ENCODE measurements at regions not wholly inside any gene's neighbourhood (a gene's known extent, or its start where the extent isn't known, plus 50 kb on each side); places are given as distances from the start of the nearest gene placed in this dataset.

- no peak for DNase-seq
Measured at GRCh38 chr12:97276661-97277429, 185.8 kb upstream of the RMST start.

GRCh38 chr12:97283297-97283696 lies 179.3 kb upstream of the RMST start:
- no peak for DNase-seq

- DNase-seq = no peak
Measured at GRCh38 chr12:97288531-97288930, 174.1 kb upstream of the RMST start.

- DNase-seq = no peak
Measured at GRCh38 chr12:97292588-97292987, 170.0 kb upstream of the RMST start.

GRCh38 chr12:97293541-97293940 lies 169.1 kb upstream of the RMST start:
- DNase-seq = no peak

GRCh38 chr12:97299847-97300246 lies 162.8 kb upstream of the RMST start:
- no peak for DNase-seq

GRCh38 chr12:97300431-97300830 lies 162.2 kb upstream of the RMST start:
- DNase-seq = no peak

- no peak for DNase-seq
Measured at GRCh38 chr12:97300891-97301290, 161.7 kb upstream of the RMST start.

- DNase-seq = no peak
Measured at GRCh38 chr12:97301576-97301975, 161.0 kb upstream of the RMST start.

GRCh38 chr12:97305651-97306050 lies 157.0 kb upstream of the RMST start:
- DNase-seq = no peak

- no peak for DNase-seq
Measured at GRCh38 chr12:97306147-97306546, 156.5 kb upstream of the RMST start.

GRCh38 chr12:97308576-97309198 lies 153.9 kb upstream of the RMST start:
- no peak for DNase-seq

- no peak for DNase-seq
Measured at GRCh38 chr12:97309921-97310320, 152.7 kb upstream of the RMST start.

- no peak for DNase-seq
Measured at GRCh38 chr12:97312570-97313135, 150.0 kb upstream of the RMST start.

GRCh38 chr12:97313471-97314190 lies 149.0 kb upstream of the RMST start:
- no peak for DNase-seq

GRCh38 chr12:97316321-97316720 lies 146.3 kb upstream of the RMST start:
- DNase-seq = no peak

GRCh38 chr12:97321621-97322020 lies 141.0 kb upstream of the RMST start:
- DNase-seq = no peak

GRCh38 chr12:97322388-97322787 lies 140.2 kb upstream of the RMST start:
- no peak for DNase-seq

- no peak for DNase-seq
Measured at GRCh38 chr12:97323154-97323553, 139.4 kb upstream of the RMST start.

GRCh38 chr12:97324471-97324870 lies 138.1 kb upstream of the RMST start:
- no peak for DNase-seq

- no peak for DNase-seq
Measured at GRCh38 chr12:97335115-97335514, 127.5 kb upstream of the RMST start.

GRCh38 chr12:97336900-97337751 lies 125.5 kb upstream of the RMST start:
- DNase-seq = no peak

- no peak for DNase-seq
Measured at GRCh38 chr12:97342130-97342529, 120.5 kb upstream of the RMST start.

Data from stimulated activated CD4-positive, alpha-beta T cell treated with anti-CD3 and anti-CD28 coated beads, Interleukin-4, amount 100 ng/mL, for 4 hours (primary cell).